OCI-LY1 (cell line): ENCODE measurements at regions not wholly inside any gene's neighbourhood (a gene's known extent, or its start where the extent isn't known, plus 50 kb on each side); places are given as distances from the start of the nearest gene placed in this dataset.

Experiments used
- H2AFZ ChIP-seq: fragments of 200-600 bp; sonication (generic), shearing (Covaris generic); 2 replicates; pipeline ENCODE4 v1.6.0; 2014; ENCODE audit warnings: antibody characterized with exemption, mild to moderate bottlenecking, low read length
- H3F3A ChIP-seq: fragments of 200-600 bp; sonication (generic), shearing (Covaris generic); 2 replicates; pipeline ENCODE4 v1.6.0; 2014; ENCODE audit warnings: mild to moderate bottlenecking, antibody characterized with exemption, low read length, moderate library complexity; ENCODE audit not compliant: insufficient read depth
- H3K27ac ChIP-seq: fragments of 200-600 bp; sonication (generic); 2 replicates; pipeline ENCODE4 v1.5.1; 2014; ENCODE audit warnings: low read length, mixed run types, mild to moderate bottlenecking, low read depth; ENCODE audit not compliant: poor library complexity, severe bottlenecking
- H3K27me3 ChIP-seq: fragments of 200-600 bp; sonication (generic); 2 replicates; pipeline ENCODE4 v1.6.0; 2014; ENCODE audit warnings: antibody characterized with exemption, mild to moderate bottlenecking, low read length, moderate library complexity; ENCODE audit not compliant: insufficient read depth
- H3K36me3 ChIP-seq: fragments of 200-600 bp; sonication (generic); 2 replicates; pipeline ENCODE4 v1.6.1; 2014; ENCODE audit warnings: mild to moderate bottlenecking, antibody characterized with exemption, low read length, moderate library complexity, mixed read lengths; ENCODE audit not compliant: insufficient read depth
- H3K4me1 ChIP-seq: fragments of 200-600 bp; sonication (generic); 2 replicates; pipeline ENCODE4 v1.5.1; 2014; ENCODE audit warnings: mild to moderate bottlenecking, low read length, moderate library complexity; ENCODE audit not compliant: insufficient read depth, severe bottlenecking
- H3K4me2 ChIP-seq: fragments of 200-600 bp; sonication (generic), shearing (Covaris generic); 2 replicates; pipeline ENCODE4 v1.6.1; 2014; ENCODE audit warnings: low read length
- H3K4me3 ChIP-seq: fragments of 200-600 bp; sonication (generic); 2 replicates; pipeline ENCODE4 v1.5.1; 2014; ENCODE audit warnings: low read length, low read depth, mild to moderate bottlenecking, mixed read lengths; ENCODE audit not compliant: poor library complexity, severe bottlenecking
- H3K79me2 ChIP-seq: fragments of 200-600 bp; shearing (Covaris generic); 2 replicates; pipeline ENCODE4 v1.6.1; 2016; ENCODE audit warnings: mixed run types, low read length, mixed read lengths; ENCODE audit not compliant: insufficient read depth
- H3K9ac ChIP-seq: fragments of 200-600 bp; sonication (generic), shearing (Covaris generic); 2 replicates; pipeline ENCODE4 v1.6.1; 2014; ENCODE audit warnings: mild to moderate bottlenecking, low read length, mixed read lengths
- H3K9me2 ChIP-seq: fragments of 200-600 bp; sonication (generic), shearing (Covaris generic); 2 replicates; pipeline ENCODE4 v1.6.1; 2014; ENCODE audit warnings: low read depth, mild to moderate bottlenecking, low read length, mixed read lengths
- H3K9me3 ChIP-seq: fragments of 200-600 bp; shearing (Covaris generic); 2 replicates; pipeline ENCODE4 v1.6.1; 2014; ENCODE audit warnings: low read length, mixed read lengths
- H4K20me1 ChIP-seq: fragments of 200-600 bp; sonication (generic), shearing (Covaris generic); 2 replicates; pipeline ENCODE4 v1.6.0; 2016; ENCODE audit warnings: mild to moderate bottlenecking, low read length; ENCODE audit not compliant: insufficient read depth
- EZH2 ChIP-seq: fragments of 200-600 bp; sonication (generic), shearing (Covaris generic); IDR thresholded peaks from 2 replicates; pipeline ENCODE4 v1.8.0; 2017; ENCODE audit warnings: borderline replicate concordance, mixed run types, mild to moderate bottlenecking, antibody characterized with exemption, low read length, moderate library complexity, mixed read lengths
- TF ChIP-seq, protein P1 (sequence below): fragments of 200-600 bp; sonication (generic), shearing (Covaris generic); IDR thresholded peaks from 2 replicates; pipeline ENCODE4 v1.5.1; 2017; ENCODE audit warnings: mild to moderate bottlenecking, antibody characterized with exemption, low read length, moderate library complexity, mixed read lengths

DNA sequence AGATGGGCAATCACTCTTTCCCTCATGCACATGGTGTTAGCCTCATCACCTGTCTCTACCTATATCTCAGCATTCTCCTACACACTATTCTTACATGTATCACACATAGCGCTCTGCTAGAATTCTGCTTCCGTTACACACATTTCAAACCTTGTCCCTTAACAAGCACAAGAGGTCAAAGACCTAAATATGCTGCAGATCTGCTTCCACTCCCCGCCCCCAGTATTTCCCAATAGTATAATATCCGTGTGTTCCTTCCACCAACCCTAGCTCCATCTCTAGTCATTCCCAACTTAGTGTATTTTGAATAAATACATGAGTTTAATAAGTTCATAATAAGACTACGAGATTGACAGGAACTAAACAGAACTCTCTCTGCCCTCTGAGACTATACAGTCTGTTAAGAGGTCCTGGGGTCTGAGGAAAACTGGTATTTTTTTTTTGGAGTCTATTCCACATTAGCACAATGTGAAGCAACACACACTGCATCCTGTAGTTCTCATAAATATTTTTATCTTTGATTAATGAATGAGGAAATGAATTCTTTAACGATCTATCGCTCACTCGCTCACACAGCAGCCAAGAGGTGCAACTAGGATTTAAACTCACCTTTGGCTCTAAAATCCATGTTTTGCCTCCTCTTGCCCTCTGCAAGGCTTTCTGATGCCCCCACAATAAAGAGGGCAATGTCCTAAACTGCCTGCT is 491.6 kb downstream of the QKI start:
- Histone ChIP-seq H4K20me1 (no peaks in the 10 kb centered on the region), H3K36me3 (no peaks in the 10 kb centered on the region; the same call in 1 of the 2 replicates), H3K79me2 (no peaks in the 10 kb centered on the region), H3K27me3 (no peaks in the 10 kb centered on the region), H3K4me1 (no peaks in the 10 kb centered on the region), H3K27ac (no peak overlapping the region), H3F3A (no peaks in the 10 kb centered on the region), H3K4me3 (no peak overlapping the region), H3K9ac (no peak overlapping the region), H3K9me3 (no peaks in the 10 kb centered on the region), H3K4me2 (no peak overlapping the region), H2AFZ (no peak overlapping the region), H3K9me2 (no peaks in the 10 kb centered on the region)
- TF ChIP-seq EZH2: no peak
- TF ChIP-seq, protein P1, sequence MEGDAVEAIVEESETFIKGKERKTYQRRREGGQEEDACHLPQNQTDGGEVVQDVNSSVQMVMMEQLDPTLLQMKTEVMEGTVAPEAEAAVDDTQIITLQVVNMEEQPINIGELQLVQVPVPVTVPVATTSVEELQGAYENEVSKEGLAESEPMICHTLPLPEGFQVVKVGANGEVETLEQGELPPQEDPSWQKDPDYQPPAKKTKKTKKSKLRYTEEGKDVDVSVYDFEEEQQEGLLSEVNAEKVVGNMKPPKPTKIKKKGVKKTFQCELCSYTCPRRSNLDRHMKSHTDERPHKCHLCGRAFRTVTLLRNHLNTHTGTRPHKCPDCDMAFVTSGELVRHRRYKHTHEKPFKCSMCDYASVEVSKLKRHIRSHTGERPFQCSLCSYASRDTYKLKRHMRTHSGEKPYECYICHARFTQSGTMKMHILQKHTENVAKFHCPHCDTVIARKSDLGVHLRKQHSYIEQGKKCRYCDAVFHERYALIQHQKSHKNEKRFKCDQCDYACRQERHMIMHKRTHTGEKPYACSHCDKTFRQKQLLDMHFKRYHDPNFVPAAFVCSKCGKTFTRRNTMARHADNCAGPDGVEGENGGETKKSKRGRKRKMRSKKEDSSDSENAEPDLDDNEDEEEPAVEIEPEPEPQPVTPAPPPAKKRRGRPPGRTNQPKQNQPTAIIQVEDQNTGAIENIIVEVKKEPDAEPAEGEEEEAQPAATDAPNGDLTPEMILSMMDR: no peak

DNA sequence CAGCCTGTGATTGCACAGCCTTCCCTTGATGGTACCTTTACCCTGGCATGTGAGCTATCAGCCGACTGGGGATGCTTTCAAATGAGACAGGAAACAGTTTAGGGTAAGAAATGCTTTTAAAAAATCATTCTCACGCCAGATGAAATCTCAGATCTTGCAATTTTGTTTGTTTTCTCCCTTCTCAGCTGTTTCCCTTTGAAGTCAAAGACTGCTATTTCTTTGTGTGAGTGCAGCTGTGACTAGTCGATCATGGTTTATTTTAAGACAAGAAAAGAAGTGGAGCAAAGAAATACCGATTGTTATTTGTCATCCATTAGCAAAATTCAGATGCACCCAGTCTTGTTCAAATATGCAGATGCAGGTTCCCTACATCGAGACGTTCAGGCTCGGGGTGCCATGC is 489.7 kb downstream of the QKI start:
- Histone ChIP-seq H3F3A (no peaks in the 10 kb centered on the region), H4K20me1 (no peaks in the 10 kb centered on the region), H3K79me2 (no peaks in the 10 kb centered on the region), H3K27ac (no peak overlapping the region), H3K36me3 (no peaks in the 10 kb centered on the region; the same call in 1 of the 2 replicates), H3K9me3 (no peaks in the 10 kb centered on the region), H3K4me2 (no peak overlapping the region), H2AFZ (no peak overlapping the region), H3K4me1 (no peaks in the 10 kb centered on the region), H3K9ac (no peak overlapping the region), H3K27me3 (no peaks in the 10 kb centered on the region), H3K4me3 (no peak overlapping the region), H3K9me2 (no peaks in the 10 kb centered on the region)
- TF ChIP-seq, protein P1: no peak
- TF ChIP-seq EZH2: no peak

DNA sequence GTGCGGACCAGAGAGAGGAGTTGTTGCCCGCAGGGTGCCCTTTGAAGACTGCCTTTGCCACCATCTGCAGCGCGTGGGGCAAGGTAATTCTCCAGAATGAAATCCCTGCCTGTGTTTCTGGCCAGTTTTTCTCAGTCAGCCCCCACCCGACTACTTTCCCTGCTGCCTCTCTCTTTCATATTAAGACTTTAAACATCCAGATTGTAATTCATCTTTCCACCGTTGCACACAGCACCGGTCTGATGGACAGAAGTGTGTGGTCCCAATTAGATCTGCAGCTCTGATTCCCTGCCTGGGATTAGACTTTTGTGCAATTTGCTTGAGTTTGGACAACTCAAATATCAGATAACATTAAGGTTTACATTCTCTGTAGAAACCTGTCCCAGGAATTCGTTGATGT is 489.0 kb downstream of the QKI start:
- no peaks in the 10 kb centered on the region for H3K79me2 ChIP-seq
- no peaks in the 10 kb centered on the region for H3K9me2 ChIP-seq
- H3K27me3 ChIP-seq: no peaks in the 10 kb centered on the region
- TF ChIP-seq EZH2: no peak
- TF ChIP-seq, protein P1: no peak
- no peak overlapping the region for H3K9ac ChIP-seq
- no peaks in the 10 kb centered on the region for H4K20me1 ChIP-seq
- no peaks in the 10 kb centered on the region; the same call in 1 of the 2 replicates for H3K36me3 ChIP-seq
- H3K27ac ChIP-seq: no peak overlapping the region
- H3K4me1 ChIP-seq: no peaks in the 10 kb centered on the region
- no peaks in the 10 kb centered on the region for H3F3A ChIP-seq
- no peaks in the 10 kb centered on the region for H3K9me3 ChIP-seq
- no peak overlapping the region for H3K4me2 ChIP-seq
- no peak overlapping the region for H2AFZ ChIP-seq
- no peak overlapping the region for H3K4me3 ChIP-seq
